HEK293T (cell line): ENCODE measurements at regions not wholly inside any gene's neighbourhood (a gene's known extent, or its start where the extent isn't known, plus 50 kb on each side); places are given as distances from the start of the nearest gene placed in this dataset.

Experiments
- BHLHE40 ChIP-seq: fragments of 450-650 bp; IDR thresholded peaks from 2 replicates; pipeline ENCODE4 v1.6.1; 2016; ENCODE audit warnings: mild to moderate bottlenecking, moderate library complexity, borderline replicate concordance
- CTBP1 ChIP-seq: fragments of 450-650 bp; IDR thresholded peaks from 2 replicates; pipeline ENCODE4 v1.6.1; 2016; ENCODE audit warnings: borderline replicate concordance
- FOXA1 ChIP-seq: fragments of 450-650 bp; IDR thresholded peaks from 2 replicates; pipeline ENCODE4 v1.6.1; 2016; ENCODE audit warnings: mild to moderate bottlenecking
- FOXM1 ChIP-seq: fragments of 450-650 bp; IDR thresholded peaks from 2 replicates; pipeline ENCODE4 v1.6.1; 2017; ENCODE audit warnings: mild to moderate bottlenecking, borderline replicate concordance
- SUZ12 ChIP-seq: fragments of 450-650 bp; IDR thresholded peaks from 2 replicates; pipeline ENCODE4 v1.6.1; 2016; ENCODE audit warnings: mild to moderate bottlenecking
- TARDBP ChIP-seq: fragments of 450-650 bp; IDR thresholded peaks from 2 replicates; pipeline ENCODE4 v1.6.1; 2016

DNA sequence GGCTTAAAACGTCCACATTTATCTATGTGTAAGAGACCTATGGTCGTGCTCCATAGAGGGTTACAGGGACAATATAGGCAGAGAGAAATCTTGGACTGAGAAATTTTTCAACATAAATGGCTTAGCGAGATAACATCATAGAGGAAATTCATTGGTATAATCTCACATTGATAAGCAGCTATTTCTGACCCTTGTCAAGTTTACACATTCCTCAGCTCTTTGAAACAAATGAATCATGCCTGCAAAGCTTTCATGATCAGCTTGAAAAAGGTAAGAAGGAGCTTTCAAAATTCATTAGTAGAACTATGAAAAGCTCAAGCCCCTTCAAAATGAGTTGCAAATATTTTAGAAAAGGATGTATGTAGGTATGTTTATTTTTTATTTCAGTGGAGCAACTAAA lies 478.8 kb downstream of the NEBL start:
- TF ChIP-seq FOXM1 = no peak
- TF ChIP-seq CTBP1 = no peak
- TF ChIP-seq BHLHE40 = no peak
- no peak for TF ChIP-seq SUZ12
- no peak for TF ChIP-seq TARDBP
- TF ChIP-seq FOXA1 = no peak
